GM12872 (cell line): ENCODE measurements at regions not wholly inside any gene's neighbourhood (a gene's known extent, or its start where the extent isn't known, plus 50 kb on each side); places are given as distances from the start of the nearest gene placed in this dataset.

Experiments
- CTCF ChIP-seq: IDR thresholded peaks from 3 replicates; pipeline ENCODE4 v1.5.1; 2011; ENCODE audit warnings: low read depth, mild to moderate bottlenecking, low read length, moderate library complexity; ENCODE audit not compliant: insufficient read depth

GRCh38 chr6:9961646-9962045, 453.2 kb downstream of the TFAP2A start:
- TF ChIP-seq CTCF: no peak

GRCh38 chr6:9957215-9957759, 457.6 kb downstream of the TFAP2A start:
- no peak for TF ChIP-seq CTCF

- TF ChIP-seq CTCF: no peak
These were observed 466.2 kb downstream of the TFAP2A start for GRCh38 chr6:9948678-9949077.

GRCh38 chr6:9943986-9944385, 470.9 kb downstream of the TFAP2A start:
- no peak for TF ChIP-seq CTCF

- TF ChIP-seq CTCF: no peak
These were observed 471.8 kb downstream of the TFAP2A start for GRCh38 chr6:9943026-9943425.

- no peak for TF ChIP-seq CTCF
These were observed 472.7 kb downstream of the TFAP2A start for GRCh38 chr6:9942131-9942530.

GRCh38 chr6:9938801-9939200, 476.1 kb downstream of the TFAP2A start:
- TF ChIP-seq CTCF: no peak
